ENCODE measurements at regions not wholly inside any gene's neighbourhood (a gene's known extent, or its start where the extent isn't known, plus 50 kb on each side); places are given as distances from the start of the nearest gene placed in this dataset.

DNA sequence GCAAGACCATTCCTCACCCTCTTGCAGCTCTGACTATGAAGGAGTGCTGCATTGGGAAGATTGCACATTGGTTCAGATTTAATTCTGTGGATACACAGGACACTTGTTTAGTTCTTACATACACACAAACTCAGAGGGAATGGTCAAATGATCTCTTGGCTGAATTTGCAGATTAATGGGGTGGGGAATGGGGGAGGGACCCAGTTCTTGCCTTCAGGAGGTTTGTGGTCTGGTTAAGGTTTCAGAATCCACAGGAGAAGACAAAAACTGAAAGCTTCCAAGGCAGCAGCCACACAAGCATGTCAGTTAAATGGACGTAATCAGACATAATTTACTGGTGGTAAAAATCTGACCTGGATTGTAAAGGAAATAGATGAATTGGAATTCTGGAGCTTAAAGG is 257.1 kb upstream of the ROPN1 start:
- 88 to 95% methylated on average over 1 of the region's 1 CpG for WGBS, 2 donors
- TF ChIP-seq EP300 (IDR thresholded peaks at IDR 0.05): no peak
- TF ChIP-seq, protein P1, sequence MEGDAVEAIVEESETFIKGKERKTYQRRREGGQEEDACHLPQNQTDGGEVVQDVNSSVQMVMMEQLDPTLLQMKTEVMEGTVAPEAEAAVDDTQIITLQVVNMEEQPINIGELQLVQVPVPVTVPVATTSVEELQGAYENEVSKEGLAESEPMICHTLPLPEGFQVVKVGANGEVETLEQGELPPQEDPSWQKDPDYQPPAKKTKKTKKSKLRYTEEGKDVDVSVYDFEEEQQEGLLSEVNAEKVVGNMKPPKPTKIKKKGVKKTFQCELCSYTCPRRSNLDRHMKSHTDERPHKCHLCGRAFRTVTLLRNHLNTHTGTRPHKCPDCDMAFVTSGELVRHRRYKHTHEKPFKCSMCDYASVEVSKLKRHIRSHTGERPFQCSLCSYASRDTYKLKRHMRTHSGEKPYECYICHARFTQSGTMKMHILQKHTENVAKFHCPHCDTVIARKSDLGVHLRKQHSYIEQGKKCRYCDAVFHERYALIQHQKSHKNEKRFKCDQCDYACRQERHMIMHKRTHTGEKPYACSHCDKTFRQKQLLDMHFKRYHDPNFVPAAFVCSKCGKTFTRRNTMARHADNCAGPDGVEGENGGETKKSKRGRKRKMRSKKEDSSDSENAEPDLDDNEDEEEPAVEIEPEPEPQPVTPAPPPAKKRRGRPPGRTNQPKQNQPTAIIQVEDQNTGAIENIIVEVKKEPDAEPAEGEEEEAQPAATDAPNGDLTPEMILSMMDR (IDR thresholded peaks at IDR 0.05): no peak
- TF ChIP-seq POLR2A (IDR thresholded peaks at IDR 0.05): no peak
- H3K9me3 ChIP-seq: no peaks in the 10 kb centered on the region
- H3K4me3 ChIP-seq: no peak overlapping the region
- peaks cover 0 to 29% (median 12%) of the 10 kb centered on the region in 4 donors for H3K4me1 ChIP-seq
- DNase-seq (ENCODE audit: low spot score in 2 of 2): no peak
- no peaks in the 10 kb centered on the region for H3K36me3 ChIP-seq
- no peaks in the 10 kb centered on the region for H3K27me3 ChIP-seq
- peak overlapping the region; percentile 65 to 80 (median 74) for H3K27ac ChIP-seq

DNA sequence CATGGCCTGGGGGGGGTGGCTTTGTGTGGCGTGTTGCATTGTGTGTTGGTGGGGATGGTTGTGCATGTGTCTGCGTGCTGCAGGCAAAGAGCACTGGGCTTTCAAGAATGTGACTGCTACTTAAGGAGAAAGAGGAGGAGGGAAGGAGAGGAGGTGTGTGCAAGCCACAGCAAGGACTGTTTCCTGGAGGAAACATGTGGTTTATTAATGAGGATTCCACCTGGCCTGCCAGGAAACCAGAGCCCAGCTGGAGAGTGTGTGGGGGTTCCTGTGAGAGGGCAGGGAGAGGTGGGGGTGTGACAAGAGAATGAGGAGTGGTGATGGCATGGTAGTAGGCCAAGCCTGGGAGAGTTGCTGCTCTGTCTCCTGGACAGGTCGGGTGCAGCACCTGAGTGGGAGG is 258.1 kb upstream of the ROPN1 start:
- peaks cover 0 to 29% (median 12%) of the 10 kb centered on the region in 4 donors for H3K4me1 ChIP-seq

DNA sequence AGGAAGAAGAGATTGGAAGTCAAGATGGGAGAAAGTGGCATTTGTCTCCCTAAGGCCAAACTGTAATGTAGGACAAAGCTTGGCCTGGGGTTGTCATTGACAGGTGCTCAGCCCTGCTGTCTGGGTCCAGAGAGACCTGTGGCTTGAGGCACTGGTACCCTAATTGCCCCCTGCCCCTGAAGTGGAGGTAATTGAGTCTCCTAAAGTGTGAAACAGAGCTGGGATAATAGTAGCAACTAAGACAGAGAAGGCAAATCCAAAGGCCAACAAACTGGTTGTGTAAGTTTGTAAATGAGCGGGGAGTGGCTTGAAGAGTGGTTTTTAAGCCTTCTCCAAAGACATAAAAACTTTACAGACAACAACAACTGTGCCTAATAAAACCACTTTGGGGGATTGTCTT is 264.2 kb upstream of the ROPN1 start:
- Histone ChIP-seq H3K9me3 (no peaks in the 10 kb centered on the region), H3K27me3 (no peaks in the 10 kb centered on the region), H3K27ac (no peak overlapping the region), H3K4me3 (no peak overlapping the region), H3K4me1 (peaks cover 0 to 17% (median 3%) of the 10 kb centered on the region in 4 donors), H3K36me3 (no peaks in the 10 kb centered on the region)
- 92 to 100% methylated on average over 1 of the region's 1 CpG for WGBS, 2 donors
- TF ChIP-seq POLR2A (IDR thresholded peaks at IDR 0.05): no peak
- TF ChIP-seq EP300 (IDR thresholded peaks at IDR 0.05): no peak
- TF ChIP-seq, protein P1 (IDR thresholded peaks at IDR 0.05): no peak
- no peak for DNase-seq (ENCODE audit: low spot score in 2 of 2)

More for the DNA sequence above, 258.1 kb upstream of the ROPN1 start:
- no peak overlapping the region for H3K4me3 ChIP-seq
- TF ChIP-seq EP300 (IDR thresholded peaks at IDR 0.05) (no peak), POLR2A (IDR thresholded peaks at IDR 0.05) (no peak)
- TF ChIP-seq, protein P1 (IDR thresholded peaks at IDR 0.05): no peak
- H3K36me3 ChIP-seq: no peaks in the 10 kb centered on the region
- 56 to 71% methylated on average over 3 of the region's 3 CpGs for WGBS, 2 donors
- H3K27me3 ChIP-seq: no peaks in the 10 kb centered on the region
- H3K9me3 ChIP-seq: no peaks in the 10 kb centered on the region
- no peak for DNase-seq (ENCODE audit: low spot score in 2 of 2)
- H3K27ac ChIP-seq: peak overlapping the region in 1 of 4 donors; percentile 80

DNA sequence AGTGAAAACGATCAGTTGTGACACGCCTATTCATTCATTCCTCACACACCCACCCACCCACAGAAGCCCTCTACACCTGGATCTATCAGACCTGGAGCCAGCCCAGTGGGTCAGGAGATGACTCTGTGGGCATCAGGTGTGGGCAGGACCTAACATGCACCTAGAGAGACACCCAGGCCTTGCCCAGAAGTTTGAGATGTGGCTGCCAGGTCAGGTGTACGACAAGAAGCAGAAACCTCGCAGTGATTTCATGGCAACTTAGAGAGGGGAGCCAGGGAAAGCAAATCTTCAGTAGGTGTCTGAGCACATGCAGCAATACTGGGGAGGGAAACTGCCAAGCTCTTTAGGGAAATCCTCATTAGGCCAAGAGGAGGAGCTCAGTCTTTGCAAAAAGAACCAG is 264.7 kb upstream of the ROPN1 start:
- WGBS, 2 donors: 66 to 73% methylated on average over 4 of the region's 4 CpGs
- Histone ChIP-seq H3K27ac (no peak overlapping the region), H3K27me3 (no peaks in the 10 kb centered on the region), H3K4me1 (peaks cover 0 to 17% (median 3%) of the 10 kb centered on the region in 4 donors), H3K4me3 (no peak overlapping the region), H3K9me3 (no peaks in the 10 kb centered on the region), H3K36me3 (no peaks in the 10 kb centered on the region)
- TF ChIP-seq EP300 (IDR thresholded peaks at IDR 0.05): no peak
- TF ChIP-seq POLR2A (IDR thresholded peaks at IDR 0.05): no peak
- TF ChIP-seq, protein P1 (IDR thresholded peaks at IDR 0.05): no peak
- no peak for DNase-seq (ENCODE audit: low spot score in 2 of 2)

DNA sequence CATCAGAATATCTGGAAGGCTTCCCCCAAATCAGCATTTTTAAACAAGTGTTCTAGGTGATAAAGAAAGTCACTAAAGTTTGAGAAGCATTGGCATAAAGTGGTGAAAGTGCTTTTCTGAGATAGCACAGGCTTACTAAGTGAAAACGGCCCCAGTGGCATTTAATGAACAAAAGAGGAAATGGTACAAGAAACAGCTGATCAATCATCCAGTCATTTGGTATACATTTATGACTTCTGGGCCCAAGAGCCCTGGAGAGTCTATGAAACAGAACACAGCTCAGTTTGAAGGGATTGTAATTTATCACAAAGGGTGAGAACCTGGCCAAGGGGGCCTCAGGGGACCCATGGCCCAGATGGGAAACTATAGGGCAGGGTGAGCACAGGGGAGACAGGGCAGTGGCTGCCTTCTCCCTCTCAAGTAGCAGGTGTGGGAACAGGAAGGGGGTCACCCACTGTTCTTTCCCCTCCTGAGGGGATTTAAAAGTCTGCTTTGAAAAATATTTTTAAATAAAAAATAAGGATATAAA is 265.5 kb upstream of the ROPN1 start:
- no peaks in the 10 kb centered on the region for H3K27me3 ChIP-seq
- peaks cover 0 to 17% (median 3%) of the 10 kb centered on the region in 4 donors for H3K4me1 ChIP-seq
- TF ChIP-seq, protein P1 (IDR thresholded peaks at IDR 0.05): no peak
- no peak for TF ChIP-seq EP300 (IDR thresholded peaks at IDR 0.05)
- no peak for TF ChIP-seq POLR2A (IDR thresholded peaks at IDR 0.05)
- H3K4me3 ChIP-seq: no peak overlapping the region
- no peak overlapping the region for H3K27ac ChIP-seq
- no peak for DNase-seq (ENCODE audit: low spot score in 2 of 2)
- no peaks in the 10 kb centered on the region for H3K9me3 ChIP-seq
- WGBS, 2 donors: 0% methylated on average over 1 of the region's 1 CpG
- H3K36me3 ChIP-seq: no peaks in the 10 kb centered on the region
